ENCODE measurements at regions not wholly inside any gene's neighbourhood (a gene's known extent, or its start where the extent isn't known, plus 50 kb on each side); places are given as distances from the start of the nearest gene placed in this dataset.

GRCh38 chr14:53533384-53533970, 380.4 kb upstream of the DDHD1 start:
- Histone ChIP-seq H3K27me3 (replicated peaks) (no peaks in the 10 kb centered on the region), H3K4me3 (ENCODE audit: low read depth, low read length) (no peak overlapping the region), H3K27ac (no peak overlapping the region), H3K36me3 (replicated peaks) (no peaks in the 10 kb centered on the region)
- in situ Hi-C loops (cut with HindIII; ENCODE audit: low pct_ligation_motif_present, low sequenced_read_pairs) = loop anchor here (25.0 kb wide), 1 partner anchor 804 kb away; no protein-coding TSS in a partner anchor
- no peak for TF ChIP-seq CTCF (IDR thresholded peaks at IDR 0.05; ENCODE audit: low read depth, low read length, missing control alignments)
- no peak for DNase-seq

GRCh38 chr14:53532853-53533252, 379.7 kb upstream of the DDHD1 start:
- H3K27ac ChIP-seq = no peak overlapping the region
- no peaks in the 10 kb centered on the region for H3K27me3 ChIP-seq (replicated peaks)
- H3K36me3 ChIP-seq (replicated peaks) = no peaks in the 10 kb centered on the region
- TF ChIP-seq CTCF (IDR thresholded peaks at IDR 0.05; ENCODE audit: low read depth, low read length, missing control alignments) = no peak
- DNase-seq = no peak
- H3K4me3 ChIP-seq (ENCODE audit: low read depth, low read length) = no peak overlapping the region
- in situ Hi-C loops (cut with HindIII; ENCODE audit: low pct_ligation_motif_present, low sequenced_read_pairs) = loop anchor here (25.0 kb wide), 1 partner anchor 804 kb away; no protein-coding TSS in a partner anchor

GRCh38 chr14:53531730-53532129, 378.6 kb upstream of the DDHD1 start:
- Histone ChIP-seq H3K27me3 (replicated peaks) (no peaks in the 10 kb centered on the region), H3K4me3 (ENCODE audit: low read depth, low read length) (no peak overlapping the region), H3K27ac (no peak overlapping the region), H3K36me3 (replicated peaks) (no peaks in the 10 kb centered on the region)
- in situ Hi-C loops (cut with HindIII; ENCODE audit: low pct_ligation_motif_present, low sequenced_read_pairs) = loop anchor here (25.0 kb wide), 1 partner anchor 806 kb away; no protein-coding TSS in a partner anchor
- no peak for DNase-seq
- no peak for TF ChIP-seq CTCF (IDR thresholded peaks at IDR 0.05; ENCODE audit: low read depth, low read length, missing control alignments)

GRCh38 chr14:53531156-53531555, 378.0 kb upstream of the DDHD1 start:
- no peaks in the 10 kb centered on the region for H3K27me3 ChIP-seq (replicated peaks)
- no peak for TF ChIP-seq CTCF (IDR thresholded peaks at IDR 0.05; ENCODE audit: low read depth, low read length, missing control alignments)
- in situ Hi-C loops (cut with HindIII; ENCODE audit: low pct_ligation_motif_present, low sequenced_read_pairs) = loop anchor here (25.0 kb wide), 1 partner anchor 806 kb away; no protein-coding TSS in a partner anchor
- H3K27ac ChIP-seq = no peak overlapping the region
- H3K4me3 ChIP-seq (ENCODE audit: low read depth, low read length) = no peak overlapping the region
- DNase-seq = no peak
- no peaks in the 10 kb centered on the region for H3K36me3 ChIP-seq (replicated peaks)

- in situ Hi-C loops (cut with HindIII; ENCODE audit: low pct_ligation_motif_present, low sequenced_read_pairs) = loop anchor here (25.0 kb wide), 1 partner anchor 808 kb away; no protein-coding TSS in a partner anchor
- no peak overlapping the region for H3K27ac ChIP-seq
- H3K27me3 ChIP-seq (replicated peaks) = no peaks in the 10 kb centered on the region
- DNase-seq = no peak
- no peak for TF ChIP-seq CTCF (IDR thresholded peaks at IDR 0.05; ENCODE audit: low read depth, low read length, missing control alignments)
- no peak overlapping the region for H3K4me3 ChIP-seq (ENCODE audit: low read depth, low read length)
- no peaks in the 10 kb centered on the region for H3K36me3 ChIP-seq (replicated peaks)
These were observed 376.4 kb upstream of the DDHD1 start for GRCh38 chr14:53529519-53529918.
